ENCODE measurements at regions not wholly inside any gene's neighbourhood (a gene's known extent, or its start where the extent isn't known, plus 50 kb on each side); places are given as distances from the start of the nearest gene placed in this dataset.

GRCh38 chr1:218525031-218525430 lies 179.9 kb downstream of the TGFB2 start:
- POLR2A ChIA-PET = no interaction called here
- CTCF ChIA-PET = interaction anchor here (1.2 kb wide), 1 partner anchor 180 kb away, joined by 3 read pairs; the partner anchor contains the start of gene TGFB2

- ChIA-PET CTCF (no interaction called here), POLR2A (no interaction called here)
These were observed 180.5 kb downstream of the TGFB2 start for GRCh38 chr1:218525451-218526197.

- ChIA-PET CTCF (no interaction called here), POLR2A (no interaction called here)
These were observed 181.1 kb downstream of the TGFB2 start for GRCh38 chr1:218526198-218526580.

GRCh38 chr1:218527737-218528136 lies 182.6 kb downstream of the TGFB2 start:
- ChIA-PET CTCF (no interaction called here), POLR2A (no interaction called here)

- POLR2A ChIA-PET = no interaction called here
- CTCF ChIA-PET = interaction anchor here (1.5 kb wide), 1 partner anchor 10 kb away, joined by 4 read pairs; no protein-coding TSS in a partner anchor
These were observed 184.6 kb downstream of the TGFB2 start for GRCh38 chr1:218529646-218530300.

- ChIA-PET CTCF (no interaction called here), POLR2A (no interaction called here)
These were observed 186.8 kb downstream of the TGFB2 start for GRCh38 chr1:218531936-218532335.

- POLR2A ChIA-PET = no interaction called here
- CTCF ChIA-PET = no interaction called here
These were observed 191.3 kb downstream of the TGFB2 start for GRCh38 chr1:218536296-218536986.

GRCh38 chr1:218537122-218537913 lies 192.2 kb downstream of the TGFB2 start:
- CTCF ChIA-PET = no interaction called here
- POLR2A ChIA-PET = no interaction called here

- POLR2A ChIA-PET = no interaction called here
- CTCF ChIA-PET = no interaction called here
These were observed 193.2 kb downstream of the TGFB2 start for GRCh38 chr1:218538341-218538740.

GRCh38 chr1:218546314-218546713 lies 201.2 kb downstream of the TGFB2 start:
- POLR2A ChIA-PET = no interaction called here
- CTCF ChIA-PET = no interaction called here

- ChIA-PET CTCF (no interaction called here), POLR2A (no interaction called here)
These were observed 203.0 kb downstream of the TGFB2 start for GRCh38 chr1:218547957-218548730.

- ChIA-PET CTCF (no interaction called here), POLR2A (no interaction called here)
These were observed 203.6 kb downstream of the TGFB2 start for GRCh38 chr1:218548764-218549163.

- ChIA-PET CTCF (interaction anchor here (1.0 kb wide), 1 partner anchor 10 kb away, joined by 4 read pairs; no protein-coding TSS in a partner anchor), POLR2A (no interaction called here)
These were observed 208.1 kb downstream of the TGFB2 start for GRCh38 chr1:218553197-218553596.

GRCh38 chr1:218556016-218556415 lies 210.9 kb downstream of the TGFB2 start:
- ChIA-PET CTCF (no interaction called here), POLR2A (no interaction called here)

GRCh38 chr1:218557731-218558130 lies 212.6 kb downstream of the TGFB2 start:
- CTCF ChIA-PET = no interaction called here
- POLR2A ChIA-PET = no interaction called here

- POLR2A ChIA-PET = no interaction called here
- CTCF ChIA-PET = no interaction called here
These were observed 213.2 kb downstream of the TGFB2 start for GRCh38 chr1:218558271-218558810.

- POLR2A ChIA-PET = no interaction called here
- CTCF ChIA-PET = no interaction called here
These were observed 220.2 kb downstream of the TGFB2 start for GRCh38 chr1:218565377-218565776.

- ChIA-PET POLR2A (no interaction called here), CTCF (no interaction called here)
These were observed 223.9 kb downstream of the TGFB2 start for GRCh38 chr1:218568962-218569550.

GRCh38 chr1:218570456-218570855 lies 225.3 kb downstream of the TGFB2 start:
- CTCF ChIA-PET = no interaction called here
- POLR2A ChIA-PET = no interaction called here

Measured in activated CD8-positive, alpha-beta memory T cell treated with anti-CD3 and anti-CD28 coated beads for 36 hours (primary cell).